ENCODE measurements at regions not wholly inside any gene's neighbourhood (a gene's known extent, or its start where the extent isn't known, plus 50 kb on each side); places are given as distances from the start of the nearest gene placed in this dataset.

GRCh38 chr20:62573817-62574216, 68.5 kb upstream of the SLCO4A1 start:
- ChIA-PET CTCF (no interaction called here), POLR2A (no interaction called here)
- H3K4me3 ChIP-seq (ENCODE audit: low read depth, low read length) = no peak overlapping the region
- no peaks in the 10 kb centered on the region for H3K9me3 ChIP-seq (ENCODE audit: control insufficient read depth, insufficient read depth, low read depth, low read length)
- TF ChIP-seq GLI2 (tag by site-specific recombination; IDR thresholded peaks at IDR 0.05; ENCODE audit: borderline replicate concordance, low read depth) = no peak
- peak; percentile 53 for TF ChIP-seq ZIC2 (tag by site-specific recombination; IDR thresholded peaks at IDR 0.05)
- no peaks in the 10 kb centered on the region for H3K4me1 ChIP-seq (ENCODE audit: control insufficient read depth, insufficient read depth, low read length)
- no peak overlapping the region for H3K27ac ChIP-seq (ENCODE audit: extremely low read depth, low read depth, low read length)
- H3K36me3 ChIP-seq (ENCODE audit: control insufficient read depth in 2 of 2, insufficient read depth in 1 of 2, low read length in 2 of 2) = no peaks in the 10 kb centered on the region

GRCh38 chr20:62574230-62574993, 67.9 kb upstream of the SLCO4A1 start:
- Histone ChIP-seq H3K9me3 (ENCODE audit: control insufficient read depth, insufficient read depth, low read depth, low read length) (no peaks in the 10 kb centered on the region), H3K4me1 (ENCODE audit: control insufficient read depth, insufficient read depth, low read length) (no peaks in the 10 kb centered on the region), H3K36me3 (ENCODE audit: control insufficient read depth in 2 of 2, insufficient read depth in 1 of 2, low read length in 2 of 2) (no peaks in the 10 kb centered on the region), H3K4me3 (ENCODE audit: low read depth, low read length) (no peak overlapping the region), H3K27ac (ENCODE audit: extremely low read depth, low read depth, low read length) (no peak overlapping the region)
- TF ChIP-seq ZFHX2 (tag by site-specific recombination; conservative IDR thresholded peaks at IDR 0.05) = peak; percentile 40
- TF ChIP-seq ZNF747 (tag by site-specific recombination; IDR thresholded peaks at IDR 0.05) = no peak
- peak; percentile 51; the same call in 1 of the 2 replicates for TF ChIP-seq EGR2 (tag by site-specific recombination; IDR thresholded peaks at IDR 0.05; ENCODE audit: low read depth)
- peak; percentile 41; the same call in 1 of the 2 replicates for TF ChIP-seq PRDM1 (tag by site-specific recombination; IDR thresholded peaks at IDR 0.05)
- ChIA-PET POLR2A (no interaction called here), CTCF (no interaction called here)

- H3K36me3 ChIP-seq (ENCODE audit: control insufficient read depth in 2 of 2, insufficient read depth in 1 of 2, low read length in 2 of 2) = no peaks in the 10 kb centered on the region
- H3K27ac ChIP-seq (ENCODE audit: extremely low read depth, low read depth, low read length) = no peak overlapping the region
- no peak overlapping the region for H3K4me3 ChIP-seq (ENCODE audit: low read depth, low read length)
- no peaks in the 10 kb centered on the region for H3K4me1 ChIP-seq (ENCODE audit: control insufficient read depth, insufficient read depth, low read length)
- no peaks in the 10 kb centered on the region for H3K9me3 ChIP-seq (ENCODE audit: control insufficient read depth, insufficient read depth, low read depth, low read length)
- ChIA-PET POLR2A (no interaction called here), CTCF (interaction anchor here (0.6 kb wide), 1 partner anchor 18 kb away, joined by 3 read pairs; no protein-coding TSS in a partner anchor)
- TF ChIP-seq ZNF280D (tag by site-specific recombination; IDR thresholded peaks at IDR 0.05) (no peak), ZFHX2 (tag by site-specific recombination; conservative IDR thresholded peaks at IDR 0.05) (peak; percentile 95), ZBTB10 (tag by site-specific recombination; IDR thresholded peaks at IDR 0.05) (no peak), KLF7 (tag by site-specific recombination; IDR thresholded peaks at IDR 0.05; ENCODE audit: borderline replicate concordance) (no peak), PRDM10 (tag by site-specific recombination; IDR thresholded peaks at IDR 0.05) (0 out of 2 replicates have a peak, but pooled peaks have one; percentile 14), ZNF521 (tag by site-specific recombination; IDR thresholded peaks at IDR 0.05) (no peak), EGR2 (tag by site-specific recombination; IDR thresholded peaks at IDR 0.05; ENCODE audit: low read depth) (peak; percentile 93), ZNF148 (tag by site-specific recombination; IDR thresholded peaks at IDR 0.05; ENCODE audit: borderline replicate concordance) (no peak), ZSCAN30 (tag by site-specific recombination; IDR thresholded peaks at IDR 0.05) (no peak), WT1 (tag by site-specific recombination; IDR thresholded peaks at IDR 0.05) (peak; percentile 50; the same call in 1 of the 2 replicates), ZNF155 (tag by site-specific recombination; IDR thresholded peaks at IDR 0.05) (no peak)
Measured at GRCh38 chr20:62575976-62576722, 66.2 kb upstream of the SLCO4A1 start.

Data from HEK293 (cell line).